Testis (tissue), 2 donors: ENCODE measurements at regions not wholly inside any gene's neighbourhood (a gene's known extent, or its start where the extent isn't known, plus 50 kb on each side); places are given as distances from the start of the nearest gene placed in this dataset.

Experiments used
- DNase-seq: peaks from one replicate; pipeline ENCODE4 v3.0.0-alpha.2; 2019
- H3K27ac ChIP-seq, 2 donors: fragments of 200-600 bp; sonication (generic); one replicate each; pipeline ENCODE4 v1.5.1; 2019
- H3K27me3 ChIP-seq: fragments of 200-600 bp; sonication (generic); one replicate; pipeline ENCODE4 v1.5.1; 2019
- H3K36me3 ChIP-seq: fragments of 200-600 bp; sonication (generic); one replicate; pipeline ENCODE4 v1.5.1; 2017; ENCODE audit warnings: low read depth; ENCODE audit errors: missing control alignments
- H3K4me1 ChIP-seq: fragments of 200-600 bp; sonication (generic); one replicate; pipeline ENCODE4 v1.5.1; 2019
- H3K4me3 ChIP-seq, 2 donors: fragments of 200-600 bp; sonication (generic); one replicate each; pipeline ENCODE4 v1.5.1; 2017 to 2019
- H3K9me3 ChIP-seq: fragments of 200-600 bp; sonication (generic); one replicate; pipeline ENCODE4 v1.5.1; 2017
- CTCF ChIP-seq, 3 experiments: fragments of 450-650 bp in 2 of 3; fragments of 200-600 bp in 1 of 3; sonication (generic) in 1 of 3; IDR thresholded peaks; one replicate each; pipeline ENCODE4 v1.5.1; 2016 to 2019; ENCODE audit warnings: antibody characterized with exemption in 3 of 3, mild to moderate bottlenecking in 2 of 3, moderate library complexity in 1 of 3
- POLR2A ChIP-seq: fragments of 450-650 bp; IDR thresholded peaks from one replicate; pipeline ENCODE4 v1.6.1; 2017; ENCODE audit warnings: antibody characterized with exemption, mild to moderate bottlenecking, moderate library complexity
- WGBS, 2 donors: methylation state at CpG; one replicate each; pipeline ENCODE4 v1.1.5; 2018; 5-methylcytosine and 5-hydroxymethylcytosine counted together
- intact Hi-C: fragments of 100-400 bp; cut with DNase I; formaldehyde crosslinking; loops from one replicate; pipeline ENCODE4 v1.15.1; 2023; ENCODE audit warnings: low total_unique reads

GRCh38 chr5:24831989-24832388 lies 187.2 kb upstream of the CDH10 start:
- no peak for TF ChIP-seq POLR2A
- TF ChIP-seq CTCF (IDR thresholded peaks at IDR 0.05), result no peak
- Histone ChIP-seq H3K36me3 (no peaks in the 10 kb centered on the region), H3K9me3 (no peaks in the 10 kb centered on the region), H3K27ac (no peak overlapping the region), H3K4me3 (no peak overlapping the region), H3K27me3 (no peaks in the 10 kb centered on the region), H3K4me1 (no peaks in the 10 kb centered on the region)
- intact Hi-C loops, result no loop called here
- 86 to 88% methylated on average over 5 of the region's 5 CpGs for WGBS, 2 donors
- no peak for DNase-seq

- Histone ChIP-seq H3K9me3 (no peaks in the 10 kb centered on the region), H3K4me1 (no peaks in the 10 kb centered on the region), H3K27me3 (no peaks in the 10 kb centered on the region), H3K27ac (no peak overlapping the region), H3K36me3 (no peaks in the 10 kb centered on the region), H3K4me3 (no peak overlapping the region)
- no peak for TF ChIP-seq CTCF (IDR thresholded peaks at IDR 0.05)
- TF ChIP-seq POLR2A, result no peak
- DNase-seq, result no peak
- intact Hi-C loops, result no loop called here
- 100% methylated on average over 1 of the region's 1 CpG; no CpG with 5 or more reads in 1 of the 2 donors for WGBS, 2 donors
These were observed 178.8 kb upstream of the CDH10 start for GRCh38 chr5:24823625-24824024.

- no peak for TF ChIP-seq POLR2A
- no peak for TF ChIP-seq CTCF (IDR thresholded peaks at IDR 0.05)
- Histone ChIP-seq H3K4me1 (no peaks in the 10 kb centered on the region), H3K27me3 (no peaks in the 10 kb centered on the region), H3K9me3 (no peaks in the 10 kb centered on the region), H3K36me3 (no peaks in the 10 kb centered on the region), H3K4me3 (no peak overlapping the region), H3K27ac (no peak overlapping the region)
- intact Hi-C loops, result no loop called here
- DNase-seq, result no peak
- 65 to 70% methylated on average over 2 of the region's 2 CpGs for WGBS, 2 donors
These were observed 175.1 kb upstream of the CDH10 start for GRCh38 chr5:24819841-24820240.

GRCh38 chr5:24817966-24818365 lies 173.2 kb upstream of the CDH10 start:
- Histone ChIP-seq H3K9me3 (no peaks in the 10 kb centered on the region), H3K4me1 (no peaks in the 10 kb centered on the region), H3K36me3 (no peaks in the 10 kb centered on the region), H3K4me3 (no peak overlapping the region), H3K27me3 (no peaks in the 10 kb centered on the region), H3K27ac (no peak overlapping the region)
- intact Hi-C loops, result no loop called here
- DNase-seq, result no peak
- no peak for TF ChIP-seq POLR2A
- no peak for TF ChIP-seq CTCF (IDR thresholded peaks at IDR 0.05)
- 67 to 76% methylated on average over 3 of the region's 3 CpGs for WGBS, 2 donors

- Histone ChIP-seq H3K4me3 (no peak overlapping the region), H3K4me1 (no peaks in the 10 kb centered on the region), H3K9me3 (no peaks in the 10 kb centered on the region), H3K27me3 (no peaks in the 10 kb centered on the region), H3K27ac (no peak overlapping the region), H3K36me3 (no peaks in the 10 kb centered on the region)
- DNase-seq, result no peak
- intact Hi-C loops, result no loop called here
- 71 to 73% methylated on average over 5 of the region's 5 CpGs for WGBS, 2 donors
- no peak for TF ChIP-seq CTCF (IDR thresholded peaks at IDR 0.05)
- TF ChIP-seq POLR2A, result no peak
These were observed 171.4 kb upstream of the CDH10 start for GRCh38 chr5:24816206-24816605.
